ENCODE measurements at regions not wholly inside any gene's neighbourhood (a gene's known extent, or its start where the extent isn't known, plus 50 kb on each side); places are given as distances from the start of the nearest gene placed in this dataset.

DNA sequence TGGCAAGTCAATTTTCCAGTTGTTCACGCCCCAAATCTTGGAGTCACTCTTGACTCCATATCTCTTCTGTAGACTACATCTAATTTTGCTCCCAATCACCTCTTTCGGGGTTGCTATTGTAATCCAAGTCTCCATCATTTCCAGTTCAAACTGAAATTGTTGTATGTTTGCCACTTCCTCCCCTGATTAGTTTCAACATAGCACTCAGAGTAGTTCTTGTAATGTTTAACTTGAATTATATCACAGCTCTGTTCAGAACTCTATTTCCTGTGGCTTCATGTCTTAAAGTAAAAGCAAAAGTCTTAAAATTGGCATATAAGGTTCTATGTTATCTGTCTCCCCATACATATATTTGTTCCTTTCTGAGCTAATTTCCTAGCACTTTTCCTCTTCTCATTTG lies 348.5 kb upstream of the RIOK2 start:
- DNase-seq (ENCODE audit: low read depth), result no peak
- no peak overlapping the region for H3K4me3 ChIP-seq (ENCODE audit: low read depth, low read length)
- TF ChIP-seq, protein P1, sequence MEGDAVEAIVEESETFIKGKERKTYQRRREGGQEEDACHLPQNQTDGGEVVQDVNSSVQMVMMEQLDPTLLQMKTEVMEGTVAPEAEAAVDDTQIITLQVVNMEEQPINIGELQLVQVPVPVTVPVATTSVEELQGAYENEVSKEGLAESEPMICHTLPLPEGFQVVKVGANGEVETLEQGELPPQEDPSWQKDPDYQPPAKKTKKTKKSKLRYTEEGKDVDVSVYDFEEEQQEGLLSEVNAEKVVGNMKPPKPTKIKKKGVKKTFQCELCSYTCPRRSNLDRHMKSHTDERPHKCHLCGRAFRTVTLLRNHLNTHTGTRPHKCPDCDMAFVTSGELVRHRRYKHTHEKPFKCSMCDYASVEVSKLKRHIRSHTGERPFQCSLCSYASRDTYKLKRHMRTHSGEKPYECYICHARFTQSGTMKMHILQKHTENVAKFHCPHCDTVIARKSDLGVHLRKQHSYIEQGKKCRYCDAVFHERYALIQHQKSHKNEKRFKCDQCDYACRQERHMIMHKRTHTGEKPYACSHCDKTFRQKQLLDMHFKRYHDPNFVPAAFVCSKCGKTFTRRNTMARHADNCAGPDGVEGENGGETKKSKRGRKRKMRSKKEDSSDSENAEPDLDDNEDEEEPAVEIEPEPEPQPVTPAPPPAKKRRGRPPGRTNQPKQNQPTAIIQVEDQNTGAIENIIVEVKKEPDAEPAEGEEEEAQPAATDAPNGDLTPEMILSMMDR (IDR thresholded peaks at IDR 0.05; ENCODE audit: control insufficient read depth, extremely low read depth, insufficient read depth), result no peak

DNA sequence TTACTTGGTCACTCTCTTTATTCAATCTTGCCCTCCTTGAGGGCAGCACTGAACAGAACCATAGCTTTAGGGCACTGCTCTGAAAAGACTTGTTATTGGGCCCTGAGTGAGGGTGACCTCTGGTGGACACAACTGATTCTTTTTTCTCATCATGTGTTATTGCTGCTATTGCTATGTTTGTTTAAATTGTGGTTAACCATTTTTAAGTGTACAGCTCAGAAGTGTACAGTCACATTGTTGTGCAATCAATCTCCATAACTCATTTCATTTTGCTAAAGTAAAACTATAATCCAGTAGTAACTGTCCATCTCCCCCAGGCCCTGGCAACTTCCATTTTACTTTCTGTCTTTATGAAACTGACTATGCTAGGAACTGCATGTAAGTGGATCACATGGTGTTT lies 351.1 kb upstream of the RIOK2 start:
- peak; percentile 62 for DNase-seq (ENCODE audit: low read depth)
- no peak overlapping the region for H3K4me3 ChIP-seq (ENCODE audit: low read depth, low read length)

DNA sequence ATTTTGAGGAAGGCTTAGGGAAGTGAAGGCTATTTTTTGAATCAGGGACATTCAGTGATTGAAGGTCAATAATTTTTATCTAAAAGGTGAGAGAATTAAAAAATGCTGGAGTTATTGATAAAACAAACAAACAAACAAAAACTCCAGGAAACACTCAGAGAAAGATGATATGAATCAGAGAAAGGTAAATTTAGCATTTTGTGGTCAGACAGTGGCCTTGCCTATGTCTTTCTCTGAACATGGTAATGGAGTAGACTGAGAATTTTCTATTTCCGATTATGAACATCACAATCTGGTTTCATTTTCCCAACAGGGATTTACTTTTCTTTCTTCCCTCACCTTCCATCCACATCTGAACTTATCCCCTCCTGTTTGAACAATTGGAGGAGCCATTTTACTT lies 353.6 kb upstream of the RIOK2 start:
- DNase-seq (ENCODE audit: low read depth), result no peak
- no peak overlapping the region for H3K4me3 ChIP-seq (ENCODE audit: low read depth, low read length)
- TF ChIP-seq, protein P1 (IDR thresholded peaks at IDR 0.05; ENCODE audit: control insufficient read depth, extremely low read depth, insufficient read depth), result no peak

More for the DNA sequence above, 351.1 kb upstream of the RIOK2 start:
- TF ChIP-seq, protein P1 (IDR thresholded peaks at IDR 0.05; ENCODE audit: control insufficient read depth, extremely low read depth, insufficient read depth), result peak; percentile 73

DNA sequence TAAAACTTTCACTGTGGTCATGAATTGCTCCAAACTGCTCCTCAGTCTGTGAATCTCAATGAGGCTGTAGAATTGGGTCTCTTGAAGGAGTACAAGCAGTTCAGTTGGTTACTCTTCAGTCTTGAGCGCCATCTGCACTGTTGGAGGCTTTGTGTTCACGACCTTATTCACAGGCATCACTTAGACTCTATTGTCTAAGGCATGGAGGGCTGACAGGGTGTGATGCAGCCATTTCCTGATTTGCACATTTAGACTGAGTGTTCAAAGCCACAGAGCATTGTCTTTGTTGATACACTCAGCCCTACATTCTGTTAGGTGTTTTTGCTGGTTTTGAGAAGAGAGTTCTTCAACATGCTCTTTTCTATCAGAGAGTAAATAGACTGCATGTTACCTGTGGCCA lies 355.9 kb upstream of the RIOK2 start:
- no peak for DNase-seq (ENCODE audit: low read depth)
- no peak overlapping the region for H3K4me3 ChIP-seq (ENCODE audit: low read depth, low read length)
- TF ChIP-seq, protein P1 (IDR thresholded peaks at IDR 0.05; ENCODE audit: control insufficient read depth, extremely low read depth, insufficient read depth), result no peak

DNA sequence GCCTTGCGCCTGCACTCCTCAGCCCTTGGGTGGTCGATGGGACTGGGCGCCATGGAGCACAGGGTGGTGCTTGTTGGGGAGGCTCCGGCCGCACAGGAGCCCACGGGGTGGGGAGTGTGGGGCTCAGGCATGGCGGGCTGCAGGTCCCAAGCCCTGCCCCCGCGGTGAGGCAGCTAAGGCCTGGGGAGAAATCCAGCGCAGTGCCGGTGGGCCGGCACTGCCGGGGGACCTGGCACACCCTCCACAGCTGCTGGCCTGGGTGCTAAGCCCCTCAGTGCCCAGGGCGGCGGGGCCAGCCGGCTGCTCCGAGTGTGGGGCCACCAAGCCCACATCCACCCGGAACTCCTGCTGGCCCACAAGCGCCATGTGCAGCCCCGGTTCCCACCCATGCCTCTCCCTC lies 358.8 kb upstream of the RIOK2 start:
- H3K4me3 ChIP-seq (ENCODE audit: low read depth, low read length), result no peak overlapping the region
- TF ChIP-seq, protein P1 (IDR thresholded peaks at IDR 0.05; ENCODE audit: control insufficient read depth, extremely low read depth, insufficient read depth), result no peak
- DNase-seq (ENCODE audit: low read depth), result no peak

DNA sequence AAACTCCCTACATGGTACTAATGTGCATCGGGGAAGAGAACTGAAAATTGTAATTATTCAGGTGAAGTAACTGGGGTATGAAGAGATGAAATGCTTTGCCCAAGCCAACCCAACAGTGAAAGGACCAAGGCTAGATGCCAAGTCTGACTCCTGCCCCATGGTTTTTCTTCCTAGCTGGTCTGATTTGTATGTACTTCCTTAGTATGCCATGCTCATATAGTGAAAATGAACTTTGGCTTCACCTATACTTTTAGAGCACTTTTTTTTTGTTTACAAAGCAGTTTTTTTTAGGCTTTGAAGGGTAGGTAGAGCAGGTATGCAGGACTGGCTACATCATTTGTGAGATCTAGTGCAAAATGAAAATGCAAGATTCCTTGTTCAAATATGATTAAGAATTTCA lies 359.4 kb upstream of the RIOK2 start:
- H3K4me3 ChIP-seq (ENCODE audit: low read depth, low read length), result no peak overlapping the region
- DNase-seq (ENCODE audit: low read depth), result no peak
- TF ChIP-seq, protein P1 (IDR thresholded peaks at IDR 0.05; ENCODE audit: control insufficient read depth, extremely low read depth, insufficient read depth), result no peak

DNA sequence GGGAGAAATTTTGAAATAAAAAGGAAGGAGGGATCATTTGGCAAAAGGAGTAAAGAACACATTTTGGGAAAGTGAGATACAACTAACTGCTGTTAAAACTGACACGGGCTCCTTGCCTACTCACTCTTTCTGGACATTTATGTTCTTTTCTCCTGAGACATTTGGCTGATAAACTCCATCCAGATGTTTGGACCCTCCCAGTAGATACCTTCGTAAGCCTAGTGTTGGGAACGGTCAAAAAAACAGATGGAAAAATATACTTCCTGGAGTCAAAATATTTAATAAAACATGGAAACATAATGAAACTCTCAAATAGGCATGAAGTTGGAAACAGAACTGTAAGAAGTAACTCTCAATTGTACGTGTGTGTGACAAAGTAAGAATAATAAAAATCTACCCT lies 360.1 kb upstream of the RIOK2 start:
- DNase-seq (ENCODE audit: low read depth), result no peak
- TF ChIP-seq, protein P1 (IDR thresholded peaks at IDR 0.05; ENCODE audit: control insufficient read depth, extremely low read depth, insufficient read depth), result no peak
- no peak overlapping the region for H3K4me3 ChIP-seq (ENCODE audit: low read depth, low read length)

Data from LNCaP clone FGC (cell line).